Karpas-422 (cell line): ENCODE measurements at regions not wholly inside any gene's neighbourhood (a gene's known extent, or its start where the extent isn't known, plus 50 kb on each side); places are given as distances from the start of the nearest gene placed in this dataset.

Experiments used
- DNase-seq: peaks from one replicate; pipeline ENCODE4 v3.0.0-alpha.2; 2015
- H2AFZ ChIP-seq: fragments of 200-600 bp; sonication (generic); 2 replicates; pipeline ENCODE4 v1.6.1; 2014; ENCODE audit warnings: antibody characterized with exemption, low read length, mixed read lengths
- H3K27ac ChIP-seq: fragments of 200-600 bp; sonication (generic); 2 replicates; pipeline ENCODE4 v1.5.1; 2014; ENCODE audit warnings: mild to moderate bottlenecking, low read length, moderate library complexity
- H3K27me3 ChIP-seq: fragments of 200-600 bp; sonication (generic); 2 replicates; pipeline ENCODE4 v1.6.1; 2014; ENCODE audit warnings: low read length, mixed read lengths
- H3K36me3 ChIP-seq: fragments of 200-600 bp; sonication (generic); 2 replicates; pipeline ENCODE4 v1.6.1; 2014; ENCODE audit warnings: low read length, mixed read lengths; ENCODE audit not compliant: insufficient read depth
- H3K4me1 ChIP-seq: fragments of 200-600 bp; sonication (generic); 2 replicates; pipeline ENCODE4 v1.6.1; 2014; ENCODE audit warnings: mild to moderate bottlenecking, low read length, mixed read lengths
- H3K4me2 ChIP-seq: fragments of 200-600 bp; sonication (generic); 2 replicates; pipeline ENCODE4 v1.6.1; 2014; ENCODE audit warnings: low read length, low read depth, mild to moderate bottlenecking; ENCODE audit not compliant: poor library complexity, severe bottlenecking
- H3K4me3 ChIP-seq: fragments of 200-600 bp; sonication (generic); 2 replicates; pipeline ENCODE4 v1.5.1; 2014; ENCODE audit warnings: mild to moderate bottlenecking, antibody characterized with exemption, low read length, mixed read lengths
- H3K79me2 ChIP-seq: fragments of 200-600 bp; sonication (generic); 2 replicates; pipeline ENCODE4 v1.6.1; 2014; ENCODE audit warnings: mild to moderate bottlenecking, low read length, mixed read lengths
- H3K9ac ChIP-seq: fragments of 200-600 bp; sonication (generic); 2 replicates; pipeline ENCODE4 v1.6.0; 2014; ENCODE audit warnings: low read length
- H3K9me2 ChIP-seq: fragments of 200-600 bp; sonication (generic), shearing (Covaris generic); replicated peaks from 2 replicates; pipeline ENCODE4 v1.6.0; 2014; ENCODE audit warnings: mild to moderate bottlenecking, low read length, moderate library complexity; ENCODE audit not compliant: insufficient read depth
- H3K9me3 ChIP-seq: fragments of 300-700, 200-600 bp; sonication (generic); 2 replicates; pipeline ENCODE4 v1.6.1; 2014; ENCODE audit warnings: low read length, mixed read lengths
- H4K20me1 ChIP-seq: fragments of 200-600 bp; sonication (generic); 2 replicates; pipeline ENCODE4 v1.6.1; 2014; ENCODE audit warnings: mild to moderate bottlenecking, antibody characterized with exemption, low read length, low read depth; ENCODE audit not compliant: insufficient read depth

GRCh38 chr2:64369706-64370105 is 84.3 kb upstream of the LGALSL start:
- Histone ChIP-seq H4K20me1 (no peaks in the 10 kb centered on the region), H2AFZ (no peak overlapping the region)

GRCh38 chr2:64371727-64372126 is 82.2 kb upstream of the LGALSL start:
- DNase-seq, result no peak
- Histone ChIP-seq H4K20me1 (no peaks in the 10 kb centered on the region), H3K4me2 (no peak overlapping the region), H2AFZ (no peak overlapping the region), H3K27ac (no peak overlapping the region), H3K9ac (no peak overlapping the region), H3K79me2 (no peaks in the 10 kb centered on the region), H3K36me3 (no peaks in the 10 kb centered on the region), H3K4me1 (no peaks in the 10 kb centered on the region), H3K9me3 (no peaks in the 10 kb centered on the region), H3K27me3 (no peaks in the 10 kb centered on the region), H3K4me3 (no peak overlapping the region), H3K9me2 (no peaks in the 10 kb centered on the region)

More at GRCh38 chr2:64369706-64370105, 84.3 kb upstream of the LGALSL start:
- Histone ChIP-seq H3K79me2 (no peaks in the 10 kb centered on the region), H3K9me2 (no peaks in the 10 kb centered on the region), H3K36me3 (no peaks in the 10 kb centered on the region), H3K9me3 (no peaks in the 10 kb centered on the region), H3K4me3 (no peak overlapping the region), H3K4me2 (no peak overlapping the region), H3K4me1 (no peaks in the 10 kb centered on the region), H3K27ac (no peak overlapping the region), H3K9ac (no peak overlapping the region), H3K27me3 (no peaks in the 10 kb centered on the region)
- no peak for DNase-seq

GRCh38 chr2:64374686-64375085 is 79.3 kb upstream of the LGALSL start:
- H3K36me3 ChIP-seq, result no peaks in the 10 kb centered on the region
- H3K27me3 ChIP-seq, result no peaks in the 10 kb centered on the region
- H3K4me2 ChIP-seq, result no peak overlapping the region
- no peak overlapping the region for H2AFZ ChIP-seq
- no peaks in the 10 kb centered on the region for H3K9me3 ChIP-seq
- H3K27ac ChIP-seq, result no peak overlapping the region
- H3K4me3 ChIP-seq, result no peak overlapping the region
- no peak overlapping the region for H3K9ac ChIP-seq
- H3K79me2 ChIP-seq, result no peaks in the 10 kb centered on the region
- H3K9me2 ChIP-seq, result no peaks in the 10 kb centered on the region
- H3K4me1 ChIP-seq, result no peaks in the 10 kb centered on the region
- no peaks in the 10 kb centered on the region for H4K20me1 ChIP-seq
- DNase-seq, result no peak

DNA sequence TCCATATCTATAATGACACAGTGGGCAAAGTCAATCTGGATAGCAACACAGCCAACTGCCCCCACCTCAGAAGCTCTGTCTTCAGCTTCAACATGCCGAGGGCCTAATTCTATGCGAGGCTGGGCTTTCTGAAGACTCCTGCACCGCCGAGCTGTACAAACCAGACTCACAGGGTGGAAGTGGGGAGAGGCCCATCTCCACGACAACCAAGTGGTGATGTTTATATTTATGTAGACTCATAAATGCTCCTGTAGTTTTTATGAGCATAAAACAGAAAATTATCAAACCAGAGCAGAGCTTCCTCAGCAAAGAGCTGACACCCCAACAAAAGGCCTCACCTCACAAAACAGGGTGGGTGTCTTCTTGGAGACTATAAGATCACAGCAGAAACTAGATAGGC is 77.0 kb upstream of the LGALSL start:
- no peak overlapping the region for H2AFZ ChIP-seq
- H3K4me2 ChIP-seq, result no peak overlapping the region
- H3K27ac ChIP-seq, result no peak overlapping the region
- H3K36me3 ChIP-seq, result no peaks in the 10 kb centered on the region
- H4K20me1 ChIP-seq, result no peaks in the 10 kb centered on the region
- H3K9ac ChIP-seq, result no peak overlapping the region
- DNase-seq, result no peak
- no peaks in the 10 kb centered on the region for H3K9me2 ChIP-seq
- H3K9me3 ChIP-seq, result no peaks in the 10 kb centered on the region
- no peak overlapping the region for H3K4me3 ChIP-seq
- no peaks in the 10 kb centered on the region for H3K4me1 ChIP-seq
- no peaks in the 10 kb centered on the region for H3K79me2 ChIP-seq
- no peaks in the 10 kb centered on the region for H3K27me3 ChIP-seq

- Histone ChIP-seq H3K4me3 (no peak overlapping the region), H3K36me3 (no peaks in the 10 kb centered on the region), H3K4me2 (no peak overlapping the region), H4K20me1 (no peaks in the 10 kb centered on the region), H3K9me2 (no peaks in the 10 kb centered on the region), H3K9ac (no peak overlapping the region), H3K27ac (no peak overlapping the region), H3K9me3 (no peaks in the 10 kb centered on the region), H3K79me2 (no peaks in the 10 kb centered on the region), H3K27me3 (no peaks in the 10 kb centered on the region), H3K4me1 (no peaks in the 10 kb centered on the region), H2AFZ (no peak overlapping the region)
- no peak for DNase-seq
Observed at GRCh38 chr2:64379186-64379585, 74.8 kb upstream of the LGALSL start.

GRCh38 chr2:64380853-64381527 is 73.0 kb upstream of the LGALSL start:
- Histone ChIP-seq H3K4me3 (no peak overlapping the region), H3K4me1 (no peaks in the 10 kb centered on the region), H3K9me3 (no peaks in the 10 kb centered on the region)

DNA sequence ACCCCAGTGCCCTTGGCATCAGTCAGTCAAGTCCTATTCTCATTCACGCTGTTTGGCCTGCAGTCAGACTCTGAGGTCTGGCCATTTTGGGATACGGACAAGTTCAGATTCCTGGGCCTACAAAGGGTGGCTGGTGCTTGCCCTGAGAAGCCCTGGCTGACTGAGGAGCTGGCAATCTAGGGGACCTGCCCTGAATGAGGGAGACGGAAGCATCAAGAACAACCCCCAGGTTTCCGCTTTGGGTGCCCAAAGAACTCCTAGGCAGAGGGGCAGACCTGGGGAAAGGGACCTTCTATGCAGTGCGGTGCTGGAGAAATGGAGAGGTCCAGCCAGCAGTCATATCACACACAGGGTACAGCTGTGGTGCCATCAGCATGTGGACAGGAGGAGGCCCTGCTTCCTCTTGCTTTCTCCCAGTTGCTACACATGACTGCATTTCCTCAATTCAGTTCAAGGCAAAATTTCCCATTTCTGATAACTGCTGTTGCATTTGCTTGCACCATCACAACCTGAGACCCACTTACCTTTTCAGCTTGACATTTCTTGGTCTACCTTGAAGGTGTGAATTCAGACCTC is 70.9 kb upstream of the LGALSL start:
- Histone ChIP-seq H2AFZ (no peak overlapping the region), H3K36me3 (no peaks in the 10 kb centered on the region), H3K9me2 (no peaks in the 10 kb centered on the region), H3K27ac (no peak overlapping the region), H3K27me3 (no peaks in the 10 kb centered on the region), H3K4me3 (no peak overlapping the region), H3K4me2 (no peak overlapping the region), H3K4me1 (no peaks in the 10 kb centered on the region), H3K9ac (no peak overlapping the region), H4K20me1 (no peaks in the 10 kb centered on the region), H3K79me2 (no peaks in the 10 kb centered on the region), H3K9me3 (no peaks in the 10 kb centered on the region)
- DNase-seq, result no peak

More at GRCh38 chr2:64380853-64381527, 73.0 kb upstream of the LGALSL start:
- no peak overlapping the region for H2AFZ ChIP-seq
- H3K27ac ChIP-seq, result no peak overlapping the region
- no peaks in the 10 kb centered on the region for H3K9me2 ChIP-seq
- no peaks in the 10 kb centered on the region for H3K27me3 ChIP-seq
- H3K9ac ChIP-seq, result no peak overlapping the region
- DNase-seq, result no peak
- no peaks in the 10 kb centered on the region for H4K20me1 ChIP-seq
- no peaks in the 10 kb centered on the region for H3K79me2 ChIP-seq
- H3K4me2 ChIP-seq, result no peak overlapping the region
- H3K36me3 ChIP-seq, result no peaks in the 10 kb centered on the region

DNA sequence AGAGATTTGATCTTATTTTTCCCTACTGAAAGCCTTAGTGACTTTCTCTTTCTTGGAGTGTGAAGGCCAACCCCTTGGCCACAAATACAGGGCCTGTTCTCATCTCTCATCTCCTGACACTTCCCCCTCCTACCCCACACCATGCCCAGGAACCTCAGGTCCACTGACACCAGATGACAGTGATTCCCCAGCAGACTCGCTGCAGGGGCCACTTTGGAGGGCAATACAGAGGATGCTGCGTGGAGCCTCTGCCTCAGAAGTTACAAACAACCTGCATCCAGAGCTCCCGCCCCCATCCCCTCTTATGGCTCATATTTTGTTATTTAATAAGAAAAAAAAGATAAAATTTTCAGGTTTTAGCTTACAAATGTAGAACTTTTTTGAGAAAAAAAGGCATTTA is 70.1 kb upstream of the LGALSL start:
- DNase-seq, result no peak
- H3K4me1 ChIP-seq, result no peaks in the 10 kb centered on the region
- H3K27ac ChIP-seq, result no peak overlapping the region
- H3K27me3 ChIP-seq, result no peaks in the 10 kb centered on the region
- no peaks in the 10 kb centered on the region for H4K20me1 ChIP-seq
- H3K9me3 ChIP-seq, result no peaks in the 10 kb centered on the region
- no peaks in the 10 kb centered on the region for H3K36me3 ChIP-seq
- no peak overlapping the region for H3K9ac ChIP-seq
- no peak overlapping the region for H3K4me3 ChIP-seq
- no peaks in the 10 kb centered on the region for H3K79me2 ChIP-seq
- no peak overlapping the region for H3K4me2 ChIP-seq
- no peaks in the 10 kb centered on the region for H3K9me2 ChIP-seq
- H2AFZ ChIP-seq, result no peak overlapping the region
